IMR-90 (cell line): ENCODE measurements at regions not wholly inside any gene's neighbourhood (a gene's known extent, or its start where the extent isn't known, plus 50 kb on each side); places are given as distances from the start of the nearest gene placed in this dataset.

Source experiments
- ATAC-seq: fragments of 200-7000 bp; cut with Tn5 transposase; 2 replicates; pipeline ENCODE4 v1.9.1; 2020; ENCODE audit warnings: low read depth, mild to moderate bottlenecking, moderate library complexity
- BruUV-seq: library from RNA; stranded (reverse); fragments of 400-500 nt; replicated peaks from 2 replicates; lab custom pipeline; 2021; lab: Mats Ljungman, UMichigan
- CTCF ChIA-PET: fragments of 300-600 bp; formaldehyde crosslinking; extraction: SDS; loops from one replicate; lab custom pipeline; 2021; ENCODE audit warnings: antibody characterized with exemption; lab: Yijun Ruan, JAX
- POLR2A ChIA-PET: fragments of 300-600 bp; sonication (Branson Sonifier 250); formaldehyde crosslinking; loops from one replicate; lab custom pipeline; 2022; ENCODE audit warnings: antibody characterized with exemption; ENCODE audit not compliant: unreplicated experiment; lab: Charles Lee
- DNase-seq: peaks from one replicate; pipeline ENCODE4 v3.0.0; 2013
- H2AFZ ChIP-seq: replicated peaks from 2 replicates; pipeline ENCODE3; 2013; ENCODE audit warnings: low read length, mild to moderate bottlenecking; ENCODE audit not compliant: poor library complexity
- H2AK5ac ChIP-seq: 2 replicates; pipeline ENCODE4 v1.6.1; 2013; ENCODE audit warnings: low read depth, low read length, inconsistent platforms
- H2AK9ac ChIP-seq: replicated peaks from 2 replicates; pipeline ENCODE3; 2013; ENCODE audit warnings: mild to moderate bottlenecking, low read depth, low read length, moderate library complexity; ENCODE audit not compliant: poor library complexity
- H2BK120ac ChIP-seq: 2 replicates; pipeline ENCODE4 v1.6.1; 2013; ENCODE audit warnings: low read depth, low read length, inconsistent platforms
- H2BK15ac ChIP-seq: 3 replicates; pipeline ENCODE4 v1.6.1; 2013; ENCODE audit warnings: low read depth, low read length, inconsistent platforms
- H2BK20ac ChIP-seq: 2 replicates; pipeline ENCODE4 v1.6.1; 2013; ENCODE audit warnings: low read depth, mild to moderate bottlenecking, inconsistent platforms, low read length, moderate library complexity
- H2BK5ac ChIP-seq: 2 replicates; pipeline ENCODE4 v1.6.1; 2013; ENCODE audit warnings: mild to moderate bottlenecking, low read depth, low read length, inconsistent platforms; ENCODE audit not compliant: poor library complexity, severe bottlenecking
- H3K14ac ChIP-seq: replicated peaks from 2 replicates; pipeline ENCODE4 v1.6.1; 2013; ENCODE audit warnings: low read depth, low read length, inconsistent platforms
- H3K18ac ChIP-seq: 2 replicates; pipeline ENCODE4 v1.6.1; 2013; ENCODE audit warnings: low read depth, low read length, control low read depth
- H3K23ac ChIP-seq: 2 replicates; pipeline ENCODE4 v1.6.1; 2013; ENCODE audit warnings: low read depth, low read length, inconsistent platforms
- H3K27ac ChIP-seq: 2 replicates; pipeline ENCODE4 v1.5.1; 2013; ENCODE audit warnings: mild to moderate bottlenecking, control low read depth, low read length; ENCODE audit not compliant: insufficient read depth
- H3K27me3 ChIP-seq: 2 replicates; pipeline ENCODE4 v1.6.1; 2013; ENCODE audit warnings: low read length; ENCODE audit not compliant: control insufficient read depth, insufficient read depth
- H3K36me3 ChIP-seq: 2 replicates; pipeline ENCODE4 v1.6.1; 2013; ENCODE audit warnings: low read length, mixed read lengths; ENCODE audit not compliant: control insufficient read depth, insufficient read depth
- H3K4ac ChIP-seq: 2 replicates; pipeline ENCODE4 v1.6.1; 2013; ENCODE audit warnings: low read depth, low read length, inconsistent platforms
- H3K4me1 ChIP-seq: 2 replicates; pipeline ENCODE4 v1.6.1; 2013; ENCODE audit warnings: low read length, mixed read lengths; ENCODE audit not compliant: control insufficient read depth, insufficient read depth
- H3K4me2 ChIP-seq: 2 replicates; pipeline ENCODE4 v1.6.1; 2013; ENCODE audit warnings: low read depth, mild to moderate bottlenecking, control low read depth, low read length, moderate library complexity
- H3K4me3 ChIP-seq: 2 replicates; pipeline ENCODE4 v1.5.1; 2013; ENCODE audit warnings: low read depth, mild to moderate bottlenecking, control low read depth, low read length, moderate library complexity; ENCODE audit not compliant: insufficient read depth
- H3K56ac ChIP-seq: 2 replicates; pipeline ENCODE4 v1.6.1; 2013; ENCODE audit warnings: low read length, inconsistent platforms; ENCODE audit not compliant: insufficient read depth; ENCODE audit errors: extremely low read depth
- H3K79me1 ChIP-seq, 2 experiments: 2 replicates each; pipeline ENCODE4 v1.6.1; 2013; ENCODE audit warnings: low read length in 2 of 2, inconsistent platforms in 1 of 2, low read depth in 1 of 2
- H3K9ac ChIP-seq: 2 replicates; pipeline ENCODE4 v1.6.1; 2013; ENCODE audit warnings: low read depth, low read length, control low read depth
- H3K9me1 ChIP-seq: 2 replicates; pipeline ENCODE4 v1.6.1; 2013; ENCODE audit warnings: low read length, inconsistent platforms; ENCODE audit not compliant: insufficient read depth
- H3K9me3 ChIP-seq: 2 replicates; pipeline ENCODE4 v1.6.1; 2013; ENCODE audit warnings: low read length; ENCODE audit not compliant: control insufficient read depth, insufficient read depth
- H4K20me1 ChIP-seq: 2 replicates; pipeline ENCODE4 v1.6.1; 2013; ENCODE audit warnings: low read length, inconsistent platforms; ENCODE audit not compliant: insufficient read depth
- H4K5ac ChIP-seq: 2 replicates; pipeline ENCODE4 v1.6.1; 2013; ENCODE audit warnings: mild to moderate bottlenecking, low read depth, low read length, control low read depth
- H4K8ac ChIP-seq, 2 experiments: 2 replicates each; pipeline ENCODE4 v1.6.1; 2013; ENCODE audit warnings: low read depth in 2 of 2, low read length in 2 of 2, control low read depth in 1 of 2, inconsistent platforms in 1 of 2
- H4K91ac ChIP-seq: 2 replicates; pipeline ENCODE4 v1.6.1; 2013; ENCODE audit warnings: low read depth, low read length, inconsistent platforms; ENCODE audit not compliant: insufficient read depth
- CEBPB ChIP-seq: IDR thresholded peaks from 2 replicates; pipeline ENCODE4 v1.6.1; 2012; ENCODE audit warnings: low read depth, low read length, improper control_type of control experiment
- CHD1 ChIP-seq: IDR thresholded peaks from 2 replicates; pipeline ENCODE4 v1.6.1; 2012; ENCODE audit warnings: low read depth, low read length, improper control_type of control experiment
- MAFK ChIP-seq: IDR thresholded peaks from 2 replicates; pipeline ENCODE4 v1.6.1; 2012; ENCODE audit warnings: low read depth, low read length, improper control_type of control experiment
- MXI1 ChIP-seq: IDR thresholded peaks from 2 replicates; pipeline ENCODE4 v1.6.1; 2012; ENCODE audit warnings: low read depth, mild to moderate bottlenecking, low read length, moderate library complexity, borderline replicate concordance
- POLR2A ChIP-seq: IDR thresholded peaks from 2 replicates; pipeline ENCODE4 v1.6.1; 2012; ENCODE audit warnings: mild to moderate bottlenecking, low read depth, low read length
- RFX5 ChIP-seq: IDR thresholded peaks from 2 replicates; pipeline ENCODE4 v1.8.0; 2012; ENCODE audit warnings: low read depth, mild to moderate bottlenecking, low read length, moderate library complexity
- SMC3 ChIP-seq: fragments of 150-350 bp; IDR thresholded peaks from 2 replicates; pipeline ENCODE4 v1.6.1; 2016; ENCODE audit warnings: low read depth, mild to moderate bottlenecking, antibody characterized with exemption, low read length, moderate library complexity
- WGBS, 2 experiments: methylation state at CpG; one replicate each; pipeline versions ENCODE4 v1.1.5 to v1.1.7; 2013; ENCODE audit warnings: missing lambda C conversion rate in 2 of 2; ENCODE audit not compliant: insufficient read length in 1 of 2; ENCODE audit errors: extremely low coverage in 2 of 2; 5-methylcytosine and 5-hydroxymethylcytosine counted together
- dilution Hi-C: fragments of 300-500 bp; cut with HindIII; formaldehyde crosslinking; loops from one replicate; pipeline ENCODE4 v1.14.3; 2018; ENCODE audit warnings: low sequenced_read_pairs; ENCODE audit not compliant: unreplicated experiment
- in situ Hi-C: fragments of 300-500 bp; cut with MboI; formaldehyde crosslinking; loops from 3 replicates; pipeline ENCODE4 v1.14.3; 2019; ENCODE audit warnings: low sequenced_read_pairs, inconsistent platforms, mixed read lengths
- intact Hi-C: fragments of 100-400 bp; cut with micrococcal nuclease; formaldehyde crosslinking; loops from 2 replicates; pipeline ENCODE4 v1.10.0; 2022
- TF ChIP-seq, protein P1 (sequence below): fragments of 150-350 bp; IDR thresholded peaks from 2 replicates; pipeline ENCODE4 v1.6.1; 2017; ENCODE audit warnings: mild to moderate bottlenecking, antibody characterized with exemption, low read length, low read depth
- TF ChIP-seq, protein P2 (sequence below): conservative IDR thresholded peaks from 2 replicates; pipeline ENCODE4 v1.5.1; 2012; ENCODE audit warnings: mild to moderate bottlenecking, low read depth, low read length, improper control_type of control experiment

DNA sequence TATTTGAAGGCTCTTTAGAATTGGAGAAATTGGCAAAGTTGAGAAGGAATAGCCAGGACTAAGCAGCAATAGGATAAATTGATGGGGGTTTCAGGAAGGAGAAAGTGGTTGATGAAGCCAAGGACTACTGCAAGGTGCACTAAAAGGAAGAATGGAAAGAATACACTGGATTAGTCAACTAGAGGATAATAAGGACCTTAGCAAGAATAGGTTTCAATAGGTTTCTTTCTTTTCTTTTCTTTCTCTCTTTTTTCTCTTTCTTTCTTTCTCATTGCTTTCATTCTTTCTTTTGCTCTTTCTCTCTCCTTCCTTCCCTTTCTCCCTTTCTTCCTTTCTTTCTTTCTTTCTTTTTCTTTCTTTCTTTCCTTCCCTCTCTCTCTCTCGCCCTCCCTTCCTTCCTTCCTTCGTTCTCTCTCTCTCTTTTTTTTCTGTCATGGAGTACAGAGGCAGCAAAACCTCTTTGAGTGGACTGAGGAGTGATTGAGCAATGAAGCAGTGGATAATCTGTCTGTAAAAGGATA is 234.4 kb upstream of the TMC3 start:
- TF ChIP-seq CHD1: no peak
- TF ChIP-seq, protein P1, sequence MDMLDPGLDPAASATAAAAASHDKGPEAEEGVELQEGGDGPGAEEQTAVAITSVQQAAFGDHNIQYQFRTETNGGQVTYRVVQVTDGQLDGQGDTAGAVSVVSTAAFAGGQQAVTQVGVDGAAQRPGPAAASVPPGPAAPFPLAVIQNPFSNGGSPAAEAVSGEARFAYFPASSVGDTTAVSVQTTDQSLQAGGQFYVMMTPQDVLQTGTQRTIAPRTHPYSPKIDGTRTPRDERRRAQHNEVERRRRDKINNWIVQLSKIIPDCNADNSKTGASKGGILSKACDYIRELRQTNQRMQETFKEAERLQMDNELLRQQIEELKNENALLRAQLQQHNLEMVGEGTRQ: no peak
- TF ChIP-seq MAFK: no peak
- TF ChIP-seq SMC3: no peak
- TF ChIP-seq RFX5: no peak
- no peak for TF ChIP-seq MXI1
- no peak for TF ChIP-seq POLR2A
- TF ChIP-seq, protein P2, sequence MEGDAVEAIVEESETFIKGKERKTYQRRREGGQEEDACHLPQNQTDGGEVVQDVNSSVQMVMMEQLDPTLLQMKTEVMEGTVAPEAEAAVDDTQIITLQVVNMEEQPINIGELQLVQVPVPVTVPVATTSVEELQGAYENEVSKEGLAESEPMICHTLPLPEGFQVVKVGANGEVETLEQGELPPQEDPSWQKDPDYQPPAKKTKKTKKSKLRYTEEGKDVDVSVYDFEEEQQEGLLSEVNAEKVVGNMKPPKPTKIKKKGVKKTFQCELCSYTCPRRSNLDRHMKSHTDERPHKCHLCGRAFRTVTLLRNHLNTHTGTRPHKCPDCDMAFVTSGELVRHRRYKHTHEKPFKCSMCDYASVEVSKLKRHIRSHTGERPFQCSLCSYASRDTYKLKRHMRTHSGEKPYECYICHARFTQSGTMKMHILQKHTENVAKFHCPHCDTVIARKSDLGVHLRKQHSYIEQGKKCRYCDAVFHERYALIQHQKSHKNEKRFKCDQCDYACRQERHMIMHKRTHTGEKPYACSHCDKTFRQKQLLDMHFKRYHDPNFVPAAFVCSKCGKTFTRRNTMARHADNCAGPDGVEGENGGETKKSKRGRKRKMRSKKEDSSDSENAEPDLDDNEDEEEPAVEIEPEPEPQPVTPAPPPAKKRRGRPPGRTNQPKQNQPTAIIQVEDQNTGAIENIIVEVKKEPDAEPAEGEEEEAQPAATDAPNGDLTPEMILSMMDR: no peak
- no peak for TF ChIP-seq CEBPB
- intact Hi-C loops (no loop called here), in situ Hi-C loops (no loop called here), dilution Hi-C loops (no loop called here)
- Histone ChIP-seq H4K20me1 (no peaks in the 10 kb centered on the region), H3K36me3 (no peaks in the 10 kb centered on the region), H3K4me1 (no peaks in the 10 kb centered on the region), H3K79me1 (no peaks in the 10 kb centered on the region), H3K9ac (no peak overlapping the region), H3K18ac (no peak overlapping the region), H3K14ac (no peak overlapping the region), H3K9me1 (no peaks in the 10 kb centered on the region), H3K4me2 (no peak overlapping the region), H2BK5ac (no peak overlapping the region), H3K56ac (no peak overlapping the region), H2BK15ac (no peak overlapping the region), H2BK20ac (no peak overlapping the region), H3K9me3 (no peaks in the 10 kb centered on the region), H3K23ac (no peak overlapping the region), H3K27me3 (peaks cover 6% of the 10 kb centered on the region), H2AK9ac (no peak overlapping the region), H4K8ac (no peak overlapping the region), H3K4me3 (no peak overlapping the region), H4K5ac (no peak overlapping the region), H3K4ac (no peak overlapping the region), H2AK5ac (no peak overlapping the region), H2BK120ac (no peak overlapping the region), H3K27ac (no peak overlapping the region), H2AFZ (no peak overlapping the region), H4K91ac (no peak overlapping the region)
- no TSS peak for BruUV-seq
- POLR2A ChIA-PET: no interaction called here
- WGBS, 2 experiments: no CpG with 5 or more reads among the region's 2 CpGs
- DNase-seq: no peak
- no peak for ATAC-seq
- CTCF ChIA-PET: no interaction called here
